Duodenal mucosa (tissue), 2 donors: ENCODE measurements at regions not wholly inside any gene's neighbourhood (a gene's known extent, or its start where the extent isn't known, plus 50 kb on each side); places are given as distances from the start of the nearest gene placed in this dataset.

Experiments used
- H3K27ac ChIP-seq: one replicate; pipeline ENCODE4 v1.7.0; 2013; ENCODE audit warnings: low read depth, low read length
- H3K27me3 ChIP-seq, 2 donors: one replicate each; pipeline ENCODE4 v1.7.0; 2013; ENCODE audit warnings: low read length in 2 of 2, control low read depth in 1 of 2; ENCODE audit not compliant: insufficient read depth in 2 of 2, control insufficient read depth in 1 of 2
- H3K36me3 ChIP-seq, 2 donors: one replicate each; pipeline ENCODE4 v1.7.0; 2013; ENCODE audit warnings: low read length in 2 of 2, control low read depth in 1 of 2; ENCODE audit not compliant: insufficient read depth in 2 of 2, control insufficient read depth in 1 of 2
- H3K4me1 ChIP-seq, 2 donors: one replicate each; pipeline ENCODE4 v1.7.0; 2013; ENCODE audit warnings: low read length in 2 of 2, control low read depth in 1 of 2; ENCODE audit not compliant: insufficient read depth in 2 of 2, control insufficient read depth in 1 of 2
- H3K4me3 ChIP-seq, 2 donors: one replicate each; pipeline ENCODE4 v1.7.0; 2013; ENCODE audit warnings: low read length in 2 of 2, low read depth in 1 of 2
- H3K9ac ChIP-seq, 2 donors: one replicate each; pipeline ENCODE4 v1.7.0; 2013; ENCODE audit warnings: low read length in 2 of 2, low read depth in 1 of 2
- H3K9me3 ChIP-seq, 2 donors: one replicate each; pipeline ENCODE4 v1.7.0; 2013; ENCODE audit warnings: low read length in 2 of 2, control low read depth in 1 of 2; ENCODE audit not compliant: control insufficient read depth in 1 of 2

- H3K4me3 ChIP-seq: no peak overlapping the region
- H3K27me3 ChIP-seq: peaks cover 0 to 3% of the 10 kb centered on the region in 2 donors
- H3K36me3 ChIP-seq: no peaks in the 10 kb centered on the region
- H3K9me3 ChIP-seq: no peaks in the 10 kb centered on the region
- no peak overlapping the region for H3K9ac ChIP-seq
- peaks cover 0 to under 1% of the 10 kb centered on the region in 2 donors for H3K4me1 ChIP-seq
- no peak overlapping the region for H3K27ac ChIP-seq
These were observed 155.7 kb downstream of the SMAD6 start for GRCh38 chr15:66857694-66858093.

- Histone ChIP-seq H3K27ac (no peak overlapping the region), H3K36me3 (no peaks in the 10 kb centered on the region), H3K4me1 (peaks cover 0 to 6% of the 10 kb centered on the region in 2 donors), H3K9me3 (no peaks in the 10 kb centered on the region), H3K27me3 (peaks cover 0 to 3% of the 10 kb centered on the region in 2 donors), H3K9ac (no peak overlapping the region), H3K4me3 (no peak overlapping the region)
These were observed 156.6 kb downstream of the SMAD6 start for GRCh38 chr15:66858423-66859207.

- Histone ChIP-seq H3K27ac (no peak overlapping the region), H3K9ac (no peak overlapping the region), H3K4me1 (peaks cover 0 to 6% of the 10 kb centered on the region in 2 donors), H3K36me3 (no peaks in the 10 kb centered on the region), H3K9me3 (no peaks in the 10 kb centered on the region), H3K27me3 (peaks cover 0 to 3% of the 10 kb centered on the region in 2 donors), H3K4me3 (no peak overlapping the region)
These were observed 157.7 kb downstream of the SMAD6 start for GRCh38 chr15:66859688-66860253.

GRCh38 chr15:66860844-66861243 is 158.8 kb downstream of the SMAD6 start:
- no peak overlapping the region for H3K27ac ChIP-seq
- H3K4me3 ChIP-seq: no peak overlapping the region

GRCh38 chr15:66862111-66862939 is 160.3 kb downstream of the SMAD6 start:
- Histone ChIP-seq H3K4me3 (no peak overlapping the region), H3K9ac (no peak overlapping the region), H3K4me1 (peaks cover 0 to 6% of the 10 kb centered on the region in 2 donors), H3K36me3 (no peaks in the 10 kb centered on the region), H3K9me3 (no peaks in the 10 kb centered on the region), H3K27ac (no peak overlapping the region), H3K27me3 (peaks cover 0 to 3% of the 10 kb centered on the region in 2 donors)

More at GRCh38 chr15:66860844-66861243, 158.8 kb downstream of the SMAD6 start:
- Histone ChIP-seq H3K4me1 (peaks cover 0 to 6% of the 10 kb centered on the region in 2 donors), H3K9me3 (no peaks in the 10 kb centered on the region), H3K36me3 (no peaks in the 10 kb centered on the region), H3K9ac (no peak overlapping the region), H3K27me3 (peaks cover 0 to 3% of the 10 kb centered on the region in 2 donors)

GRCh38 chr15:66862940-66863335 is 160.9 kb downstream of the SMAD6 start:
- H3K9ac ChIP-seq: no peak overlapping the region
- H3K9me3 ChIP-seq: no peaks in the 10 kb centered on the region
- H3K27me3 ChIP-seq: peaks cover 0 to 3% of the 10 kb centered on the region in 2 donors
- no peak overlapping the region for H3K4me3 ChIP-seq
- H3K4me1 ChIP-seq: peaks cover 0 to 6% of the 10 kb centered on the region in 2 donors
- H3K36me3 ChIP-seq: no peaks in the 10 kb centered on the region
- H3K27ac ChIP-seq: no peak overlapping the region

GRCh38 chr15:66863390-66864085 is 161.5 kb downstream of the SMAD6 start:
- Histone ChIP-seq H3K36me3 (no peaks in the 10 kb centered on the region), H3K27ac (no peak overlapping the region), H3K9me3 (no peaks in the 10 kb centered on the region), H3K9ac (no peak overlapping the region), H3K4me1 (peaks cover 0 to 6% of the 10 kb centered on the region in 2 donors), H3K4me3 (no peak overlapping the region), H3K27me3 (peaks cover 0 to 3% of the 10 kb centered on the region in 2 donors)

- Histone ChIP-seq H3K27ac (no peak overlapping the region), H3K36me3 (no peaks in the 10 kb centered on the region), H3K4me1 (peaks cover 0 to 6% of the 10 kb centered on the region in 2 donors), H3K4me3 (no peak overlapping the region), H3K9ac (no peak overlapping the region), H3K9me3 (no peaks in the 10 kb centered on the region), H3K27me3 (peaks cover 3 to 5% of the 10 kb centered on the region in 2 donors)
These were observed 162.2 kb downstream of the SMAD6 start for GRCh38 chr15:66864086-66864830.

- H3K9me3 ChIP-seq: no peaks in the 10 kb centered on the region
- no peak overlapping the region for H3K9ac ChIP-seq
- peaks cover 0 to 6% of the 10 kb centered on the region in 2 donors for H3K4me1 ChIP-seq
- no peaks in the 10 kb centered on the region for H3K36me3 ChIP-seq
- no peak overlapping the region for H3K4me3 ChIP-seq
- no peak overlapping the region for H3K27ac ChIP-seq
- H3K27me3 ChIP-seq: peaks cover 3 to 5% of the 10 kb centered on the region in 2 donors
These were observed 162.8 kb downstream of the SMAD6 start for GRCh38 chr15:66864871-66865281.
